ENCODE measurements at regions not wholly inside any gene's neighbourhood (a gene's known extent, or its start where the extent isn't known, plus 50 kb on each side); places are given as distances from the start of the nearest gene placed in this dataset.

GRCh38 chr20:7818477-7818876, 121.8 kb downstream of the HAO1 start:
- no peak for DNase-seq

GRCh38 chr20:7820897-7821296, 119.4 kb downstream of the HAO1 start:
- no peak for DNase-seq

GRCh38 chr20:7822772-7823171, 117.5 kb downstream of the HAO1 start:
- DNase-seq, result no peak

GRCh38 chr20:7828437-7828836, 111.8 kb downstream of the HAO1 start:
- DNase-seq, result no peak

- DNase-seq, result no peak
These were observed 111.2 kb downstream of the HAO1 start for GRCh38 chr20:7829031-7829430.

GRCh38 chr20:7829776-7830175, 110.5 kb downstream of the HAO1 start:
- no peak for DNase-seq

Data from activated CD4-positive, alpha-beta T cell treated with anti-CD3 and anti-CD28 coated beads, Interleukin-10, Interleukin-2, amounts not matched to agents 100 ng/mL and 50 ng/mL, durations not matched to agents 16 hours and 8 hours (primary cell).